ENCODE measurements at regions not wholly inside any gene's neighbourhood (a gene's known extent, or its start where the extent isn't known, plus 50 kb on each side); places are given as distances from the start of the nearest gene placed in this dataset.
A peak's percentile ranks its signal among the peaks of the same experiment; 100 is the strongest.

DNA sequence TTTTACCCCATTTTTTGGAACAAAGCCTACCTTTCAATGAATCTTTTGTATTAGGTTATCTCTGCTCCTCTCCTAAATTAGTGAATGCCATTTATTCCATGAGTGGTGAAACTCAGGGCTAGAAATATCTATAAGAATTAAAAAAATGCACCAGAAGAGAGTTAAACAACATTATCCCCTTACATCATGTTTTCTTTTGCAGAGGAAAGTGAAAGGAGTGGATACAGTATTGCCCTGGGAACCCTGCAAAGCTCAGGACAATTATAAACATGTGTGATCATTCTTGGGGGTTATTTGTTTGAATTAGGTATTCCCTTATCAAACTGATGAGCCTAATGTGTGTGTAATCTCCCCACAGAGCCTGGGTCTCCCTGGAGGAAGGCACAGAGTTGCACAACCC is 559.2 kb downstream of the RNF144A start:
- peaks cover 8 to 11% of the 10 kb centered on the region in 2 experiments for H3K4me1 Mint-ChIP-seq
- Histone ChIP-seq H3K23ac (ENCODE audit: insufficient read length, low read depth, low read length) (no peak overlapping the region), H2BK5ac (ENCODE audit: insufficient read length, low read length) (no peak overlapping the region), H2BK12ac (ENCODE audit: insufficient read length, low read depth, low read length) (no peak overlapping the region), H3T11ph (ENCODE audit: low read length) (no peak overlapping the region), H3K9ac (ENCODE audit: extremely low read depth, insufficient read length, low read length) (no peak overlapping the region), H4K20me1 (ENCODE audit: control insufficient read depth, insufficient read depth, insufficient read length) (no peaks in the 10 kb centered on the region), H3K27me3 (ENCODE audit: insufficient read depth, low read length) (no peaks in the 10 kb centered on the region), H2BK15ac (ENCODE audit: low read depth, low read length) (no peak overlapping the region), H3K23me2 (ENCODE audit: insufficient read length, low read depth, low read length, poor library complexity, severe bottlenecking) (no peaks in the 10 kb centered on the region), H3K56ac (ENCODE audit: insufficient read length, low read depth, low read length) (no peak overlapping the region), H4K8ac (replicated peaks; ENCODE audit: insufficient read length, low read depth, low read length) (no peak overlapping the region), H3K79me2 (ENCODE audit: insufficient read depth, low read length) (no peaks in the 10 kb centered on the region), H3K27ac (ENCODE audit: insufficient read length, low read depth, low read length) (no peak overlapping the region), H2BK20ac (ENCODE audit: low read depth, low read length, poor library complexity, severe bottlenecking) (no peak overlapping the region), H4K5ac (ENCODE audit: insufficient read length, low read depth, low read length) (no peak overlapping the region), H3K4me1 (ENCODE audit: insufficient read depth, low read length) (no peaks in the 10 kb centered on the region; the same call in 1 of the 2 replicates), H3K14ac (ENCODE audit: insufficient read depth, low read length) (no peak overlapping the region), H3K79me1 (ENCODE audit: insufficient read depth, low read depth, low read length, poor library complexity, severe bottlenecking) (no peaks in the 10 kb centered on the region), H2AK5ac (ENCODE audit: insufficient read length, low read length) (no peak overlapping the region), H2BK120ac (ENCODE audit: low read depth, low read length, poor library complexity, severe bottlenecking) (no peak overlapping the region), H3K9me3 (ENCODE audit: control insufficient read depth, low read depth, low read length) (no peaks in the 10 kb centered on the region), H4K91ac (ENCODE audit: insufficient read length, low read depth, low read length) (no peak overlapping the region), H2AFZ (ENCODE audit: low read length) (peak overlapping the region; percentile 32), H3K4ac (ENCODE audit: low read depth, low read length) (no peak overlapping the region), H3K18ac (ENCODE audit: insufficient read length, low read depth, low read length) (no peak overlapping the region), H3K4me2 (ENCODE audit: insufficient read depth, insufficient read length, low read length) (no peak overlapping the region)
- DNase-seq, result no peak
- H3K36me3 Mint-ChIP-seq (ENCODE audit: insufficient read depth in 1 of 3, low read depth in 3 of 3), result peaks cover 0 to 2% (median 0%) of the 10 kb centered on the region in 3 experiments; a peak in 1 of 7 replicates
- H3K9me3 Mint-ChIP-seq, result no peaks in the 10 kb centered on the region; a peak in 1 of 5 replicates
- no peak overlapping the region for H3K27ac Mint-ChIP-seq
- H3K27me3 Mint-ChIP-seq (ENCODE audit: low read depth), result no peaks in the 10 kb centered on the region; the same call in 1 of the 2 replicates
- TF ChIP-seq, protein P1, sequence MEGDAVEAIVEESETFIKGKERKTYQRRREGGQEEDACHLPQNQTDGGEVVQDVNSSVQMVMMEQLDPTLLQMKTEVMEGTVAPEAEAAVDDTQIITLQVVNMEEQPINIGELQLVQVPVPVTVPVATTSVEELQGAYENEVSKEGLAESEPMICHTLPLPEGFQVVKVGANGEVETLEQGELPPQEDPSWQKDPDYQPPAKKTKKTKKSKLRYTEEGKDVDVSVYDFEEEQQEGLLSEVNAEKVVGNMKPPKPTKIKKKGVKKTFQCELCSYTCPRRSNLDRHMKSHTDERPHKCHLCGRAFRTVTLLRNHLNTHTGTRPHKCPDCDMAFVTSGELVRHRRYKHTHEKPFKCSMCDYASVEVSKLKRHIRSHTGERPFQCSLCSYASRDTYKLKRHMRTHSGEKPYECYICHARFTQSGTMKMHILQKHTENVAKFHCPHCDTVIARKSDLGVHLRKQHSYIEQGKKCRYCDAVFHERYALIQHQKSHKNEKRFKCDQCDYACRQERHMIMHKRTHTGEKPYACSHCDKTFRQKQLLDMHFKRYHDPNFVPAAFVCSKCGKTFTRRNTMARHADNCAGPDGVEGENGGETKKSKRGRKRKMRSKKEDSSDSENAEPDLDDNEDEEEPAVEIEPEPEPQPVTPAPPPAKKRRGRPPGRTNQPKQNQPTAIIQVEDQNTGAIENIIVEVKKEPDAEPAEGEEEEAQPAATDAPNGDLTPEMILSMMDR (conservative IDR thresholded peaks at IDR 0.05), result no peak
- H3K4me3 Mint-ChIP-seq, result no peak overlapping the region

All from H9 (cell line).